Gastrocnemius medialis (tissue), 4 donors: ENCODE measurements at regions not wholly inside any gene's neighbourhood (a gene's known extent, or its start where the extent isn't known, plus 50 kb on each side); places are given as distances from the start of the nearest gene placed in this dataset.

ENCODE experiments used
- CTCF ChIP-seq, 5 experiments: fragments of 450-650 bp in 3 of 5; fragments of 200-600 bp in 2 of 5; sonication (generic) in 2 of 5; IDR thresholded peaks in 4 of 5; conservative IDR thresholded peaks in 1 of 5; 1 replicate in 4 of 5; 2 replicates in 1 of 5; pipeline ENCODE4 v1.5.1; 2016 to 2019; ENCODE audit warnings: antibody characterized with exemption in 5 of 5, mild to moderate bottlenecking in 3 of 5, moderate library complexity in 3 of 5
- POLR2A ChIP-seq, 2 donors: fragments of 450-650 bp; IDR thresholded peaks; one replicate each; pipeline ENCODE4 v1.6.1; 2017; ENCODE audit warnings: antibody characterized with exemption in 2 of 2, mild to moderate bottlenecking in 2 of 2, moderate library complexity in 2 of 2

DNA sequence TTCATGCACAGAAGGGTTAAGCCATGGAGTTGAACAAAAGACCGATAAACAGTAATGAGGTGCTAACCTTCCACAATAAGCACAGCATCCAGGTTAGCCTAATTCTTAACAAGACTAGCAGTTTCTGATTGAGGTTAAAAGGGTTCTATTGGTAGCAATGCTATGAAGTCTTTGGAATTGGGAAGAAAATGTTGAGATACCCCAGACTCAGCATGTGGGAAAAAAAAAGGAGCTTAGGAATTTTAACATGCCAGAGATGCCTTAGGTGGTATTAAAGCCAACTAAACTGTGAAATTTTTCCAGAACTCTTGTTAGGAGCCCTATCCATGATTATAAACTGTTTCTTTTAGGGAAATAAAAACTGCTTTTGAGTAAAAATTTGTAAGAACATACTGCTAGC lies 391.7 kb downstream of the GABRG1 start:
- TF ChIP-seq CTCF (IDR thresholded peaks at IDR 0.05 in 4 of 5, conservative IDR thresholded peaks at IDR 0.05 in 1 of 5) (no peak), POLR2A (IDR thresholded peaks at IDR 0.05) (no peak)
